ENCODE measurements at regions not wholly inside any gene's neighbourhood (a gene's known extent, or its start where the extent isn't known, plus 50 kb on each side); places are given as distances from the start of the nearest gene placed in this dataset.
"Not testable (repeated sequence)": the region's sequence is repeated elsewhere in the genome, so short reads cannot be mapped to it uniquely, and the experiment has no call there.

DNA sequence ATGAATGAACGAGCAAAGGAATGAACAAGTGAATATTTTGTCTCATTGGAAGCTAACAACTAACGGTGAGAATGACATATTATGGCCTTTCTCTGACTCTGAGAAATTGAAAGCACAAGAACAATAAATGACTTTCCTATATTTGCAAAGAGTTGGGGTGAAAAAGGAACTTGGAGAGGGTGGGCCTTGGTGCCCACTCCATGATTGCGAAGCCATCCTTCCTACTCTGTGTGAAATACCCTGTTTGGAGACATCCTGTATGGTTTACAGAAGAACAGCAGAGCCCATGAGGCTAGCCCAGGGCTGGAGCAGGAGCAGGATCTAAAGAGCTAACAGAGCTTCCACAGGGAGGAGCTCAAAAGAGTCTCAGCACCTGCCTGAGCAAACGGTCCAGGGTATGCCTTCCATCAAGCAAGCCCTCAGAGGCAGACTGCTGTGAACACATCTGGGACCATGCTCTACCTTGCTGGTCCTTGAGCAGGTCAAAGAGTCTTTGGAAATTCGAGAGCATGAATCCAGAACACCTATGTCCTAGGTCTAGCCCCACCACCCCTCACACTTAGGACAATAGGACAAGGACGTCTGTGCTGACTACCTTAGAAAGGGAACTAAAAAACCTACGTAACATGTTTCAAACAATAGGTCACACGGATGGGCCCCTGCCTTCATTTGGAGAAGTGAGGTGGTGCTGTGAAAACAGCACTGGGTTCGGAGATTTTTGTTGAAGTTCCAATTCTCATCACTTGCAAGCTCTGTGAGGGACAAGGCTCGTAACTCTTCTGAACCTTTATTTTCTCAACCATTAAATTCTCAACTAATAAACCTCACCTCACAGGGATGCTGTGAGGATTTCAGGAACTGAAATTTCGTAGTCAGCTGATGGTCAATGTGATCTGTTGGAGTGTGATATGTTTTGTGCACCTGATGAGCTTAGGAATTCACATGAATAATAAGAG lies 377.4 kb downstream of the RRAGC start:
- CTCF ChIA-PET, result interaction anchor here (0.8 kb wide), 1 partner anchor 15 kb away, joined by 3 read pairs; no protein-coding TSS in a partner anchor
- Mint-ChIP-seq H3K9me3 (ENCODE audit: low read depth, unreplicated experiment) (no peaks in the 10 kb centered on the region), H3K4me1 (ENCODE audit: low read depth, unreplicated experiment) (no peaks in the 10 kb centered on the region), H3K36me3 (ENCODE audit: insufficient read depth, unreplicated experiment) (no peaks in the 10 kb centered on the region), H3K27me3 (ENCODE audit: unreplicated experiment) (peaks cover 99% of the 10 kb centered on the region), H3K27ac (ENCODE audit: unreplicated experiment) (no peak overlapping the region), H3K4me3 (ENCODE audit: low read depth, unreplicated experiment) (no peak overlapping the region)
- TF ChIP-seq, protein P1, sequence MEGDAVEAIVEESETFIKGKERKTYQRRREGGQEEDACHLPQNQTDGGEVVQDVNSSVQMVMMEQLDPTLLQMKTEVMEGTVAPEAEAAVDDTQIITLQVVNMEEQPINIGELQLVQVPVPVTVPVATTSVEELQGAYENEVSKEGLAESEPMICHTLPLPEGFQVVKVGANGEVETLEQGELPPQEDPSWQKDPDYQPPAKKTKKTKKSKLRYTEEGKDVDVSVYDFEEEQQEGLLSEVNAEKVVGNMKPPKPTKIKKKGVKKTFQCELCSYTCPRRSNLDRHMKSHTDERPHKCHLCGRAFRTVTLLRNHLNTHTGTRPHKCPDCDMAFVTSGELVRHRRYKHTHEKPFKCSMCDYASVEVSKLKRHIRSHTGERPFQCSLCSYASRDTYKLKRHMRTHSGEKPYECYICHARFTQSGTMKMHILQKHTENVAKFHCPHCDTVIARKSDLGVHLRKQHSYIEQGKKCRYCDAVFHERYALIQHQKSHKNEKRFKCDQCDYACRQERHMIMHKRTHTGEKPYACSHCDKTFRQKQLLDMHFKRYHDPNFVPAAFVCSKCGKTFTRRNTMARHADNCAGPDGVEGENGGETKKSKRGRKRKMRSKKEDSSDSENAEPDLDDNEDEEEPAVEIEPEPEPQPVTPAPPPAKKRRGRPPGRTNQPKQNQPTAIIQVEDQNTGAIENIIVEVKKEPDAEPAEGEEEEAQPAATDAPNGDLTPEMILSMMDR (IDR thresholded peaks at IDR 0.05; ENCODE audit: unreplicated experiment), result no peak
- DNase-seq, result no peak
- BruUV-seq (replicated peaks), result no TSS peak
- intact Hi-C loops (cut with micrococcal nuclease; ENCODE audit: unreplicated experiment), result no loop called here

DNA sequence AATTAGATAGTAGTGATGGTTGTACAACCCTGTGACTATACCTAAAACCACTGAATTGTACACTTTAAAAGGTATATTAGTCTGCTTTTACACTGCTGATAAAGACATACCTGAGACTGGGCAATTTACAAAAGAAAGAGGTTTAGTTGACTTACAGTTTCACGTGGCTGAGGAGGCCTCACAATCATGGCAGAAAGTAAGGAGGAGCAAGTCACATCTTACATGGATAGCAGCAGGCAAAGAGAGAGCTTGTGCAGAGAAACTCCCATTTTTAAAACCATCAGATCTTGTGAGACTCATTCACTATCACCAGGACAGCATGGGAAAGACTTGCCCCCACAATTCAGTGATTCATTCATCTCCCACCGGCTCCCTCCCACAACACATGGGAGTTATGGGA lies 379.9 kb downstream of the RRAGC start:
- H3K27me3 Mint-ChIP-seq (ENCODE audit: unreplicated experiment), result peaks cover 96% of the 10 kb centered on the region
- CTCF ChIA-PET, result not testable (repeated sequence)

DNA sequence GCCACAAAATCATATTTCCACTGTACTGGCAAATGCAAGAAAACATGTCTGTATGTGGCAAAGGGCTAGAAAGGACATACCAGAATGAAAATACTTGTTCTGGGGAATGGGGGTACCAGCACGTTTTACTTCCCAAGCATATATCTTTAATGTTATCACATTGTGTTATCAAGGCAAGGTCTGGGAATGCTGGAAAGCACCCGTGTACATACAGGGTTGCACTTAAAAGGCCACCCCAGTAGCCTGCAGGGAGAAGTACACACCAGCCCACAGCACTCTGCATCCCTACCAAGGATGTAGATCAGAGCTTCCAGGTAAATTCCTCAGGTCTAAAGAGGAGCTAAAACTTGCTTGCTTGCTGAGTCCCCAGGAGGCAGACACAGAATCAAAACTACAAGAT lies 381.8 kb downstream of the RRAGC start:
- intact Hi-C loops (cut with micrococcal nuclease; ENCODE audit: unreplicated experiment), result no loop called here
- Mint-ChIP-seq H3K9me3 (ENCODE audit: low read depth, unreplicated experiment) (no peaks in the 10 kb centered on the region), H3K4me3 (ENCODE audit: low read depth, unreplicated experiment) (no peak overlapping the region), H3K4me1 (ENCODE audit: low read depth, unreplicated experiment) (no peaks in the 10 kb centered on the region), H3K27ac (ENCODE audit: unreplicated experiment) (no peak overlapping the region), H3K36me3 (ENCODE audit: insufficient read depth, unreplicated experiment) (no peaks in the 10 kb centered on the region), H3K27me3 (ENCODE audit: unreplicated experiment) (peaks cover 96% of the 10 kb centered on the region)
- BruUV-seq (replicated peaks), result no TSS peak
- TF ChIP-seq, protein P1 (IDR thresholded peaks at IDR 0.05; ENCODE audit: unreplicated experiment), result no peak
- no peak for DNase-seq
- CTCF ChIA-PET, result no interaction called here

More for the DNA sequence above, 379.9 kb downstream of the RRAGC start:
- intact Hi-C loops (cut with micrococcal nuclease; ENCODE audit: unreplicated experiment); H3K4me1 Mint-ChIP-seq (ENCODE audit: low read depth, unreplicated experiment); H3K9me3 Mint-ChIP-seq (ENCODE audit: low read depth, unreplicated experiment); BruUV-seq (replicated peaks); H3K36me3 Mint-ChIP-seq (ENCODE audit: insufficient read depth, unreplicated experiment); DNase-seq; H3K27ac Mint-ChIP-seq (ENCODE audit: unreplicated experiment); H3K4me3 Mint-ChIP-seq (ENCODE audit: low read depth, unreplicated experiment): not testable (repeated sequence)

DNA sequence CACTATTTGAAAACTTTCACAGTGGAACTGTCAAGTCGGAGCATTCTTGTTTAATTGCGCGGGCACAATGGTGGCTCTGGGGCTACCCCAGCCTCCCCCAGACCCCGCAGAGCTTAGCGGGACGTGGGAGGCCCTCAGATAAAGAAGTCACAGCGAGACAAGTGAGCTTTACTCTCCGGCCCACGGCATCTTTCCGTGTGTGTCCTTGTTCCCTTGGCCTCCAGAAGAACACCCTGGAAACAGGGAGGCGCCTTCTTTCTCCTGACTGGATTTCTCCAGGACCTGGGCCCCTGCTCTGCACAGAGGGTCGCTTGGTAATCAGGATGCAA lies 382.8 kb downstream of the RRAGC start:
- TF ChIP-seq, protein P1 (IDR thresholded peaks at IDR 0.05; ENCODE audit: unreplicated experiment), result no peak
- no peak overlapping the region for H3K4me3 Mint-ChIP-seq (ENCODE audit: low read depth, unreplicated experiment)
- H3K4me1 Mint-ChIP-seq (ENCODE audit: low read depth, unreplicated experiment), result no peaks in the 10 kb centered on the region
- H3K27me3 Mint-ChIP-seq (ENCODE audit: unreplicated experiment), result peaks cover 97% of the 10 kb centered on the region
- H3K27ac Mint-ChIP-seq (ENCODE audit: unreplicated experiment), result no peak overlapping the region
- no peaks in the 10 kb centered on the region for H3K9me3 Mint-ChIP-seq (ENCODE audit: low read depth, unreplicated experiment)
- intact Hi-C loops (cut with micrococcal nuclease; ENCODE audit: unreplicated experiment), result no loop called here
- no TSS peak for BruUV-seq (replicated peaks)
- CTCF ChIA-PET, result no interaction called here
- DNase-seq, result no peak
- no peaks in the 10 kb centered on the region for H3K36me3 Mint-ChIP-seq (ENCODE audit: insufficient read depth, unreplicated experiment)

Data from Calu3 (cell line).